MCF 10A (cell line): ENCODE measurements at regions not wholly inside any gene's neighbourhood (a gene's known extent, or its start where the extent isn't known, plus 50 kb on each side); places are given as distances from the start of the nearest gene placed in this dataset.
A peak's percentile ranks its signal among the peaks of the same experiment; 100 is the strongest.
"Not testable (repeated sequence)": the region's sequence is repeated elsewhere in the genome, so short reads cannot be mapped to it uniquely, and the experiment has no call there.

Experiments
- BruUV-seq: library from RNA; stranded (reverse); fragments of 400-500 nt; replicated peaks from 2 replicates; lab custom pipeline; 2021; lab: Mats Ljungman, UMichigan
- CTCF ChIA-PET: fragments of 300-600 bp; sonication (Branson Sonifier 250); formaldehyde crosslinking; extraction: SDS; loops from one replicate; lab custom pipeline; 2021; ENCODE audit warnings: antibody characterized with exemption, inconsistent platforms; lab: Yijun Ruan, JAX
- POLR2A ChIA-PET: fragments of 300-600, 350-650 bp; sonication (Branson Sonifier 250); formaldehyde crosslinking; extraction: SDS; loops from one replicate; lab custom pipeline; 2020; ENCODE audit warnings: antibody characterized with exemption, inconsistent platforms; lab: Yijun Ruan, JAX
- DNase-seq: peaks from one replicate; pipeline ENCODE4 v3.0.0-alpha.2; 2018; ENCODE audit not compliant: unreplicated experiment
- H3K27ac Mint-ChIP-seq: one replicate; pipeline ENCODE4 v1.8.0; 2022; ENCODE audit warnings: mild to moderate bottlenecking, low read depth, mixed read lengths; ENCODE audit not compliant: unreplicated experiment
- H3K27me3 Mint-ChIP-seq: one replicate; pipeline ENCODE4 v1.8.0; 2022; ENCODE audit warnings: mixed read lengths; ENCODE audit not compliant: insufficient read depth, unreplicated experiment
- H3K36me3 Mint-ChIP-seq: one replicate; pipeline ENCODE4 v1.8.0; 2022; ENCODE audit warnings: mild to moderate bottlenecking, moderate library complexity, mixed read lengths; ENCODE audit not compliant: insufficient read depth, unreplicated experiment
- H3K4me1 Mint-ChIP-seq: one replicate; pipeline ENCODE4 v1.8.0; 2022; ENCODE audit warnings: mixed read lengths; ENCODE audit not compliant: insufficient read depth, unreplicated experiment
- H3K4me3 Mint-ChIP-seq: one replicate; pipeline ENCODE4 v1.8.0; 2022; ENCODE audit warnings: mild to moderate bottlenecking, moderate library complexity, mixed read lengths; ENCODE audit not compliant: unreplicated experiment
- H3K9me3 Mint-ChIP-seq: one replicate; pipeline ENCODE4 v1.8.0; 2022; ENCODE audit warnings: mixed read lengths; ENCODE audit not compliant: unreplicated experiment
- intact Hi-C: fragments of 100-400 bp; cut with micrococcal nuclease; formaldehyde crosslinking; loops from 2 replicates; pipeline ENCODE4 v1.14.1; 2022
- TF ChIP-seq, protein P1 (sequence below): fragments of 200-600 bp; IDR thresholded peaks from one replicate; pipeline ENCODE4 v1.8.0; 2022; ENCODE audit warnings: antibody characterized with exemption, mild to moderate bottlenecking; ENCODE audit not compliant: unreplicated experiment

DNA sequence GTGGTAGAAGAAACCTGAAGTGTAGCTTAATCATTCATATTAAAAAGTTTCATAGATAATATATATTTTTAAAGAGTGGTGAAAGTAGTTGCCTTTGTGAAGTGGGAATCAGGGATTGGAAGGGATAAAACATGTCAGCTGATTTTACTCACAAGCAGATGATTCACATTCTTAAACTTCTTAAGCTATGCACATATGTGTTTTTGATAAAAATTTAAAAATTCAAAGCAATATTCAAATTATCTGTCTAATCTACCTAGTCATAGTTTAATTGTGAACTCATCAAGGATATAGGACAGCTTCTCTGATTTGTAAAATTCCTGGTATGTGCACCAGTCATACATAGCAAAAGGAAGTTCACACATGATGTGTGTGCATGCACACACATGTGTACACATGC is 520.6 kb upstream of the PITX2 start:
- no TSS peak for BruUV-seq
- Mint-ChIP-seq H3K4me1 (no peaks in the 10 kb centered on the region), H3K9me3 (no peaks in the 10 kb centered on the region), H3K4me3 (no peak overlapping the region), H3K36me3 (no peaks in the 10 kb centered on the region), H3K27ac (no peak overlapping the region), H3K27me3 (peaks cover 17% of the 10 kb centered on the region)
- TF ChIP-seq, protein P1, sequence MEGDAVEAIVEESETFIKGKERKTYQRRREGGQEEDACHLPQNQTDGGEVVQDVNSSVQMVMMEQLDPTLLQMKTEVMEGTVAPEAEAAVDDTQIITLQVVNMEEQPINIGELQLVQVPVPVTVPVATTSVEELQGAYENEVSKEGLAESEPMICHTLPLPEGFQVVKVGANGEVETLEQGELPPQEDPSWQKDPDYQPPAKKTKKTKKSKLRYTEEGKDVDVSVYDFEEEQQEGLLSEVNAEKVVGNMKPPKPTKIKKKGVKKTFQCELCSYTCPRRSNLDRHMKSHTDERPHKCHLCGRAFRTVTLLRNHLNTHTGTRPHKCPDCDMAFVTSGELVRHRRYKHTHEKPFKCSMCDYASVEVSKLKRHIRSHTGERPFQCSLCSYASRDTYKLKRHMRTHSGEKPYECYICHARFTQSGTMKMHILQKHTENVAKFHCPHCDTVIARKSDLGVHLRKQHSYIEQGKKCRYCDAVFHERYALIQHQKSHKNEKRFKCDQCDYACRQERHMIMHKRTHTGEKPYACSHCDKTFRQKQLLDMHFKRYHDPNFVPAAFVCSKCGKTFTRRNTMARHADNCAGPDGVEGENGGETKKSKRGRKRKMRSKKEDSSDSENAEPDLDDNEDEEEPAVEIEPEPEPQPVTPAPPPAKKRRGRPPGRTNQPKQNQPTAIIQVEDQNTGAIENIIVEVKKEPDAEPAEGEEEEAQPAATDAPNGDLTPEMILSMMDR, result no peak
- no peak for DNase-seq
- ChIA-PET CTCF (interaction anchor here (0.5 to 1.0 kb wide), 3 partner anchors 139 to 894 kb away, joined by 3 to 4 read pairs (median 3); no protein-coding TSS in a partner anchor), POLR2A (interaction anchor here (0.6 kb wide), 1 partner anchor 844 kb away, joined by 3 read pairs; no protein-coding TSS in a partner anchor)
- intact Hi-C loops, result no loop called here

DNA sequence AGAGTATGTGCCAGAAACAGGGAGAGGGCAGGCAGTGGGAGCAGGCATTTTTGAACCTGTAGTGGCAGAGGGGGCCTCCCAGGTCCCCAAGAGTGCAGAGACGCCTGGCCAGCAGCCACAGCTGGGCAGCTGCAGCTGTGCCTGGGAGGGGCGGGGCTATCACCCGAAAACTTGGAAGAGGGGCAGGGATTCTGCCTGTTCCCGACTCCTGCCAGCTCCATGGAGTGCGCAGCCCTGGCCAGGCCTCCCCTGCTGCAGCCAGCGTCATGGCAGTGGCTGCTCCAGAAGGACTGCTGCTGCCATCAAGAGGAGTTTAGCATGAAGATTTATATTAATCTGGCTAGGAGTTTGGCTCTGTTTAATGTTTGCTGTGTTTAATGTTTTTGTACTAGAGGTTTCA is 532.1 kb upstream of the PITX2 start:
- TF ChIP-seq, protein P1, result no peak
- no peaks in the 10 kb centered on the region for H3K4me1 Mint-ChIP-seq
- no peak for DNase-seq
- ChIA-PET POLR2A (no interaction called here), CTCF (interaction anchor here (0.6 to 1.1 kb wide), 2 partner anchors 474 to 1282 kb away, joined by 3 read pairs; no protein-coding TSS in a partner anchor)
- H3K27me3 Mint-ChIP-seq, result no peaks in the 10 kb centered on the region
- BruUV-seq, result no TSS peak
- intact Hi-C loops, result no loop called here
- no peak overlapping the region for H3K4me3 Mint-ChIP-seq
- no peak overlapping the region for H3K27ac Mint-ChIP-seq
- no peaks in the 10 kb centered on the region for H3K36me3 Mint-ChIP-seq
- H3K9me3 Mint-ChIP-seq, result peaks cover 11% of the 10 kb centered on the region

DNA sequence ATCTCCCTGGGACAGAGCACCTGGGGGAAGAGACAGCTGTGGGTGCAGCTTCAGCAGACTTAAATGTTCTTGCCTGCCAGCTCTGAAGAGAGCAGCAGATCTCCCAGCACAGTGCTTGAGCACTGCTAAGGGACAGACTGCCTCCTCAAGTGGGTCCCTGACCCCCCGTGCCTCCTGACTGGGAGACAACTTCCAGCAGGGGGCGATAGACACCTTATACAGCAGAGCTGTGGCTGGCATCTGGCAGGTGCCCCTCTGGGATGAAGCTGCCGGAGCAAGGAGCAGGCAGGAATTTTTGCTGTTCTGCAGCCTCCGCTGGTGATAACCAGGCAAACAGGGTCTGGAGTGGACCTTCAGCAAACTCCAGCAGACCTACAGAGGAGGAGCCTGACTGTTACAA is 541.7 kb upstream of the PITX2 start:
- intact Hi-C loops, POLR2A ChIA-PET, H3K27me3 Mint-ChIP-seq, H3K27ac Mint-ChIP-seq, BruUV-seq, H3K4me3 Mint-ChIP-seq, H3K36me3 Mint-ChIP-seq, H3K4me1 Mint-ChIP-seq, CTCF ChIA-PET: not testable (repeated sequence)
- H3K9me3 Mint-ChIP-seq, result peaks cover 11% of the 10 kb centered on the region
- TF ChIP-seq, protein P1, result peak; percentile 23
- DNase-seq, result peak; percentile 29

DNA sequence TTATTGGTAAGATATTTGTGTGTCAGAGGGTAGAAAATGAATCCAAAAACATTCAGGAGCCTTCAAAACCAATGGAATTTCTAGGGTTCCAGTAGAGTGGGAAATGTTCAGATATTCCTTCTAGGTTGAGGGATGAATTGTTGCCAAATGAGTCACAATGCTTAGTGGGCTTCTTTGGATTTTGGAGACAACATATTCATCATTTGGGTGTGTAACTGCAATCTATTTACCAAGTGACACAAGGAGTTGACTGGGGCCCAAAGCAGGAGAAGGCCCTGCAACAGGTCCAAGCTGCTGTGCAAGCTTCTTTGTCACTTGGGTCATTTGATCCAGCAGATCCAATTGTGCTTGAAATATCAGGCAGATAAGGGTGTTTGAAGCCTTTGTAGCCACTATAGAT is 551.5 kb upstream of the PITX2 start:
- Mint-ChIP-seq H3K36me3 (no peaks in the 10 kb centered on the region), H3K9me3 (no peaks in the 10 kb centered on the region), H3K27ac (no peak overlapping the region), H3K27me3 (no peaks in the 10 kb centered on the region), H3K4me1 (no peaks in the 10 kb centered on the region), H3K4me3 (no peak overlapping the region)
- TF ChIP-seq, protein P1, result no peak
- BruUV-seq, result no TSS peak
- CTCF ChIA-PET, result interaction anchor here (1.1 kb wide), 1 partner anchor 109 kb away, joined by 3 read pairs; no protein-coding TSS in a partner anchor
- no peak for DNase-seq
- POLR2A ChIA-PET, result no interaction called here
- intact Hi-C loops, result no loop called here
